Prostate gland (tissue), 2 donors: ENCODE measurements at regions not wholly inside any gene's neighbourhood (a gene's known extent, or its start where the extent isn't known, plus 50 kb on each side); places are given as distances from the start of the nearest gene placed in this dataset.

Experiments used
- CTCF ChIP-seq, 4 experiments: fragments of 200-600 bp in 2 of 4; fragments of 450-650 bp in 2 of 4; sonication (generic) in 2 of 4; IDR thresholded peaks; 1 replicate in 3 of 4; 2 replicates in 1 of 4; pipeline ENCODE4 v1.5.1; 2016 to 2019; ENCODE audit warnings: antibody characterized with exemption in 4 of 4, mild to moderate bottlenecking in 2 of 4, moderate library complexity in 2 of 4
- POLR2A ChIP-seq: fragments of 450-650 bp; IDR thresholded peaks from one replicate; pipeline ENCODE4 v1.6.1; 2016; ENCODE audit warnings: antibody characterized with exemption, mild to moderate bottlenecking
- POLR2AphosphoS5 ChIP-seq: sonication (generic); formaldehyde crosslinking; IDR thresholded peaks from one replicate; pipeline ENCODE4 v1.6.1; 2017; ENCODE audit warnings: antibody characterized with exemption

- no peak for TF ChIP-seq CTCF (IDR thresholded peaks at IDR 0.05)
- no peak for TF ChIP-seq POLR2AphosphoS5
- no peak for TF ChIP-seq POLR2A
Measured at GRCh38 chr6:15073883-15074465, 171.9 kb upstream of the JARID2 start.
